Activated CD4-positive, CD25-positive, alpha-beta regulatory T cell treated with anti-CD3 and anti-CD28 coated beads, Interleukin-2, amount 50 U/mL, for 24 hours (primary cell): ENCODE measurements at regions not wholly inside any gene's neighbourhood (a gene's known extent, or its start where the extent isn't known, plus 50 kb on each side); places are given as distances from the start of the nearest gene placed in this dataset.
"Not testable (repeated sequence)": the region's sequence is repeated elsewhere in the genome, so short reads cannot be mapped to it uniquely, and the experiment has no call there.

Source experiments
- ATAC-seq, 2 donors: fragments of 150-1000 bp; cut with Tn5 transposase; one replicate each; pipeline ENCODE4 v1.10.0; 2021; ENCODE audit warnings: mild to moderate bottlenecking in 1 of 2, moderate library complexity in 1 of 2

GRCh38 chrX:69060631-69061408 lies 104.4 kb downstream of the PJA1 start:
- no peak for ATAC-seq

- no peak for ATAC-seq
Observed at GRCh38 chrX:69055193-69055592, 110.1 kb downstream of the PJA1 start.

- ATAC-seq = not testable (repeated sequence)
Observed at GRCh38 chrX:69054497-69054896, 110.8 kb downstream of the PJA1 start.

- ATAC-seq = no peak
Observed at GRCh38 chrX:69051901-69052300, 113.4 kb downstream of the PJA1 start.

- ATAC-seq = no peak
Observed at GRCh38 chrX:69050051-69050765, 115.0 kb downstream of the PJA1 start.

- no peak for ATAC-seq
Observed at GRCh38 chrX:69046996-69047490, 118.2 kb downstream of the PJA1 start.

- ATAC-seq = no peak
Observed at GRCh38 chrX:69045616-69046345, 119.5 kb downstream of the PJA1 start.

- no peak for ATAC-seq
Observed at GRCh38 chrX:69038816-69039215, 126.4 kb downstream of the PJA1 start.

- no peak for ATAC-seq
Observed at GRCh38 chrX:69038188-69038587, 127.1 kb downstream of the PJA1 start.

GRCh38 chrX:69037786-69038185 lies 127.5 kb downstream of the PJA1 start:
- no peak for ATAC-seq

GRCh38 chrX:69036674-69037573 lies 128.3 kb downstream of the PJA1 start:
- no peak for ATAC-seq

GRCh38 chrX:69034451-69034850 lies 130.8 kb downstream of the PJA1 start:
- ATAC-seq = no peak

- ATAC-seq = no peak
Observed at GRCh38 chrX:69033936-69034335, 131.3 kb downstream of the PJA1 start.

- no peak for ATAC-seq
Observed at GRCh38 chrX:69032601-69033000, 132.7 kb downstream of the PJA1 start.

- ATAC-seq = no peak
Observed at GRCh38 chrX:69031971-69032391, 133.3 kb downstream of the PJA1 start.

- no peak for ATAC-seq
Observed at GRCh38 chrX:69031181-69031580, 134.1 kb downstream of the PJA1 start.

GRCh38 chrX:69029771-69030170 lies 135.5 kb downstream of the PJA1 start:
- no peak for ATAC-seq

- no peak for ATAC-seq
Observed at GRCh38 chrX:69028761-69029120, 136.5 kb downstream of the PJA1 start.

GRCh38 chrX:69028006-69028760 lies 137.1 kb downstream of the PJA1 start:
- ATAC-seq = no peak

- ATAC-seq = peak; percentile 38 to 48
Observed at GRCh38 chrX:69027181-69028005, 137.9 kb downstream of the PJA1 start.
